ENCODE measurements at regions not wholly inside any gene's neighbourhood (a gene's known extent, or its start where the extent isn't known, plus 50 kb on each side); places are given as distances from the start of the nearest gene placed in this dataset.

GRCh38 chr6:113741651-113742050 is 115.5 kb upstream of the MARCKS start:
- TF ChIP-seq CTCF (IDR thresholded peaks at IDR 0.05; ENCODE audit: low read length): no peak
- TF ChIP-seq EZH2 (IDR thresholded peaks at IDR 0.05; ENCODE audit: borderline replicate concordance, low read length): no peak
